Gastrocnemius medialis (tissue), 4 donors: ENCODE measurements at regions not wholly inside any gene's neighbourhood (a gene's known extent, or its start where the extent isn't known, plus 50 kb on each side); places are given as distances from the start of the nearest gene placed in this dataset.

Source experiments
- POLR2A ChIP-seq, 2 donors: fragments of 450-650 bp; IDR thresholded peaks; one replicate each; pipeline ENCODE4 v1.6.1; 2017; ENCODE audit warnings: antibody characterized with exemption in 2 of 2, mild to moderate bottlenecking in 2 of 2, moderate library complexity in 2 of 2
- TF ChIP-seq, protein P1 (sequence below), 5 experiments: fragments of 450-650 bp in 3 of 5; fragments of 200-600 bp in 2 of 5; sonication (generic) in 2 of 5; IDR thresholded peaks in 4 of 5; conservative IDR thresholded peaks in 1 of 5; 1 replicate in 4 of 5; 2 replicates in 1 of 5; pipeline ENCODE4 v1.5.1; 2016 to 2019; ENCODE audit warnings: antibody characterized with exemption in 5 of 5, mild to moderate bottlenecking in 3 of 5, moderate library complexity in 3 of 5

GRCh38 chr4:123955167-123955800, 558.7 kb downstream of the SPRY1 start:
- TF ChIP-seq POLR2A (IDR thresholded peaks at IDR 0.05) = no peak
- TF ChIP-seq, protein P1, sequence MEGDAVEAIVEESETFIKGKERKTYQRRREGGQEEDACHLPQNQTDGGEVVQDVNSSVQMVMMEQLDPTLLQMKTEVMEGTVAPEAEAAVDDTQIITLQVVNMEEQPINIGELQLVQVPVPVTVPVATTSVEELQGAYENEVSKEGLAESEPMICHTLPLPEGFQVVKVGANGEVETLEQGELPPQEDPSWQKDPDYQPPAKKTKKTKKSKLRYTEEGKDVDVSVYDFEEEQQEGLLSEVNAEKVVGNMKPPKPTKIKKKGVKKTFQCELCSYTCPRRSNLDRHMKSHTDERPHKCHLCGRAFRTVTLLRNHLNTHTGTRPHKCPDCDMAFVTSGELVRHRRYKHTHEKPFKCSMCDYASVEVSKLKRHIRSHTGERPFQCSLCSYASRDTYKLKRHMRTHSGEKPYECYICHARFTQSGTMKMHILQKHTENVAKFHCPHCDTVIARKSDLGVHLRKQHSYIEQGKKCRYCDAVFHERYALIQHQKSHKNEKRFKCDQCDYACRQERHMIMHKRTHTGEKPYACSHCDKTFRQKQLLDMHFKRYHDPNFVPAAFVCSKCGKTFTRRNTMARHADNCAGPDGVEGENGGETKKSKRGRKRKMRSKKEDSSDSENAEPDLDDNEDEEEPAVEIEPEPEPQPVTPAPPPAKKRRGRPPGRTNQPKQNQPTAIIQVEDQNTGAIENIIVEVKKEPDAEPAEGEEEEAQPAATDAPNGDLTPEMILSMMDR (IDR thresholded peaks at IDR 0.05 in 4 of 5, conservative IDR thresholded peaks at IDR 0.05 in 1 of 5) = no peak
